ENCODE measurements at regions not wholly inside any gene's neighbourhood (a gene's known extent, or its start where the extent isn't known, plus 50 kb on each side); places are given as distances from the start of the nearest gene placed in this dataset.
A peak's percentile ranks its signal among the peaks of the same experiment; 100 is the strongest.

GRCh38 chr19:13579388-13580060 lies 73.2 kb upstream of the CACNA1A start:
- ChIA-PET POLR2A (ENCODE audit: low non-redundant PET) (no interaction called here), CTCF (interaction anchor here (0.6 to 0.7 kb wide), 3 partner anchors 142 to 284 kb away, joined by 3 to 5 read pairs (median 5); no protein-coding TSS in a partner anchor)
- no peak for DNase-seq (ENCODE audit: low spot score)
- intact Hi-C loops (cut with micrococcal nuclease; ENCODE audit: unreplicated experiment) = no loop called here
- peaks cover 9% of the 10 kb centered on the region for H3K9me3 ChIP-seq (ENCODE audit: low read depth, low read length, poor library complexity, severe bottlenecking)
- H3K27me3 ChIP-seq (replicated peaks; ENCODE audit: insufficient read depth, low read depth, low read length, poor library complexity) = no peaks in the 10 kb centered on the region
- TF ChIP-seq CTCF (conservative IDR thresholded peaks at IDR 0.05; ENCODE audit: low read depth, low read length) (0 out of 2 replicates have a peak, but pooled peaks have one; percentile 20), EZH2 (IDR thresholded peaks at IDR 0.05; ENCODE audit: borderline replicate concordance, low read depth, low read length, poor library complexity, severe bottlenecking) (no peak)
- H3K27ac ChIP-seq (ENCODE audit: low read depth, low read length, poor library complexity, severe bottlenecking) = no peak overlapping the region
- H3K36me3 ChIP-seq (ENCODE audit: insufficient read depth, low read length, poor library complexity, severe bottlenecking) = no peaks in the 10 kb centered on the region
- no peaks in the 10 kb centered on the region for H3K4me1 ChIP-seq (ENCODE audit: insufficient read depth, low read length, poor library complexity, severe bottlenecking)
- no peak overlapping the region for H3K4me3 ChIP-seq (ENCODE audit: low read depth, low read length, poor library complexity, severe bottlenecking)
- BruUV-seq (replicated peaks) = no TSS peak

- POLR2A ChIA-PET (ENCODE audit: low non-redundant PET) = no interaction called here
- H3K27ac ChIP-seq (ENCODE audit: low read depth, low read length, poor library complexity, severe bottlenecking) = no peak overlapping the region
- TF ChIP-seq CTCF (conservative IDR thresholded peaks at IDR 0.05; ENCODE audit: low read depth, low read length) (no peak), EZH2 (IDR thresholded peaks at IDR 0.05; ENCODE audit: borderline replicate concordance, low read depth, low read length, poor library complexity, severe bottlenecking) (no peak)
- no TSS peak for BruUV-seq (replicated peaks)
- no peaks in the 10 kb centered on the region for H3K4me1 ChIP-seq (ENCODE audit: insufficient read depth, low read length, poor library complexity, severe bottlenecking)
- intact Hi-C loops (cut with micrococcal nuclease; ENCODE audit: unreplicated experiment) = no loop called here
- no peaks in the 10 kb centered on the region for H3K27me3 ChIP-seq (replicated peaks; ENCODE audit: insufficient read depth, low read depth, low read length, poor library complexity)
- H3K36me3 ChIP-seq (ENCODE audit: insufficient read depth, low read length, poor library complexity, severe bottlenecking) = no peaks in the 10 kb centered on the region
- no peak for DNase-seq (ENCODE audit: low spot score)
- H3K9me3 ChIP-seq (ENCODE audit: low read depth, low read length, poor library complexity, severe bottlenecking) = peaks cover 9% of the 10 kb centered on the region
- no peak overlapping the region for H3K4me3 ChIP-seq (ENCODE audit: low read depth, low read length, poor library complexity, severe bottlenecking)
- CTCF ChIA-PET = no interaction called here
Measured at GRCh38 chr19:13576726-13577125, 70.4 kb upstream of the CACNA1A start.

- H3K4me1 ChIP-seq (ENCODE audit: insufficient read depth, low read length, poor library complexity, severe bottlenecking) = no peaks in the 10 kb centered on the region
- intact Hi-C loops (cut with micrococcal nuclease; ENCODE audit: unreplicated experiment) = no loop called here
- H3K9me3 ChIP-seq (ENCODE audit: low read depth, low read length, poor library complexity, severe bottlenecking) = peaks cover 9% of the 10 kb centered on the region
- H3K4me3 ChIP-seq (ENCODE audit: low read depth, low read length, poor library complexity, severe bottlenecking) = no peak overlapping the region
- BruUV-seq (replicated peaks) = no TSS peak
- no peak overlapping the region for H3K27ac ChIP-seq (ENCODE audit: low read depth, low read length, poor library complexity, severe bottlenecking)
- no peaks in the 10 kb centered on the region for H3K27me3 ChIP-seq (replicated peaks; ENCODE audit: insufficient read depth, low read depth, low read length, poor library complexity)
- ChIA-PET POLR2A (ENCODE audit: low non-redundant PET) (no interaction called here), CTCF (no interaction called here)
- TF ChIP-seq CTCF (conservative IDR thresholded peaks at IDR 0.05; ENCODE audit: low read depth, low read length) (no peak), EZH2 (IDR thresholded peaks at IDR 0.05; ENCODE audit: borderline replicate concordance, low read depth, low read length, poor library complexity, severe bottlenecking) (no peak)
- no peaks in the 10 kb centered on the region for H3K36me3 ChIP-seq (ENCODE audit: insufficient read depth, low read length, poor library complexity, severe bottlenecking)
- DNase-seq (ENCODE audit: low spot score) = no peak
Measured at GRCh38 chr19:13574933-13575332, 68.7 kb upstream of the CACNA1A start.
